H7 (cell line): ENCODE measurements at regions not wholly inside any gene's neighbourhood (a gene's known extent, or its start where the extent isn't known, plus 50 kb on each side); places are given as distances from the start of the nearest gene placed in this dataset.
A peak's percentile ranks its signal among the peaks of the same experiment; 100 is the strongest.

ENCODE experiments used
- DNase-seq: peaks from one replicate; pipeline ENCODE4 v3.0.0; 2012
- H3K27me3 ChIP-seq: 2 replicates; pipeline ENCODE4 v1.6.0; 2011; ENCODE audit warnings: mild to moderate bottlenecking, low read length; ENCODE audit not compliant: control insufficient read depth, insufficient read depth
- H3K36me3 ChIP-seq: replicated peaks from 2 replicates; pipeline ENCODE4 v1.5.1; 2011; ENCODE audit warnings: low read length; ENCODE audit not compliant: control insufficient read depth, insufficient read depth
- H3K4me3 ChIP-seq: 2 replicates; pipeline ENCODE4 v1.5.1; 2011; ENCODE audit warnings: low read depth, mild to moderate bottlenecking, control low read depth, low read length, moderate library complexity; ENCODE audit not compliant: insufficient read depth

- no peak for DNase-seq
- H3K4me3 ChIP-seq: no peak overlapping the region
- no peaks in the 10 kb centered on the region for H3K36me3 ChIP-seq
- no peaks in the 10 kb centered on the region for H3K27me3 ChIP-seq
Measured at GRCh38 chr21:38139380-38140168, 117.2 kb upstream of the KCNJ15 start.

GRCh38 chr21:38140207-38140903, 116.4 kb upstream of the KCNJ15 start:
- Histone ChIP-seq H3K36me3 (no peaks in the 10 kb centered on the region), H3K4me3 (no peak overlapping the region), H3K27me3 (no peaks in the 10 kb centered on the region)
- DNase-seq: no peak

- Histone ChIP-seq H3K4me3 (no peak overlapping the region), H3K27me3 (no peaks in the 10 kb centered on the region), H3K36me3 (no peaks in the 10 kb centered on the region)
- no peak for DNase-seq
Measured at GRCh38 chr21:38142224-38142623, 114.6 kb upstream of the KCNJ15 start.

- no peaks in the 10 kb centered on the region for H3K36me3 ChIP-seq
- H3K27me3 ChIP-seq: no peaks in the 10 kb centered on the region
- DNase-seq: no peak
Measured at GRCh38 chr21:38144193-38144592, 112.6 kb upstream of the KCNJ15 start.

GRCh38 chr21:38145104-38145503, 111.7 kb upstream of the KCNJ15 start:
- no peaks in the 10 kb centered on the region for H3K36me3 ChIP-seq
- no peak for DNase-seq
- no peak overlapping the region for H3K4me3 ChIP-seq
- H3K27me3 ChIP-seq: no peaks in the 10 kb centered on the region

More at GRCh38 chr21:38144193-38144592, 112.6 kb upstream of the KCNJ15 start:
- H3K4me3 ChIP-seq: no peak overlapping the region

GRCh38 chr21:38147391-38147790, 109.4 kb upstream of the KCNJ15 start:
- no peaks in the 10 kb centered on the region for H3K36me3 ChIP-seq
- DNase-seq: no peak

GRCh38 chr21:38148046-38148445, 108.7 kb upstream of the KCNJ15 start:
- H3K27me3 ChIP-seq: no peaks in the 10 kb centered on the region

More at GRCh38 chr21:38147391-38147790, 109.4 kb upstream of the KCNJ15 start:
- Histone ChIP-seq H3K27me3 (no peaks in the 10 kb centered on the region), H3K4me3 (no peak overlapping the region)

GRCh38 chr21:38151021-38151645, 105.7 kb upstream of the KCNJ15 start:
- no peak overlapping the region for H3K4me3 ChIP-seq
- H3K27me3 ChIP-seq: no peaks in the 10 kb centered on the region
- DNase-seq: no peak
- H3K36me3 ChIP-seq: no peaks in the 10 kb centered on the region

More at GRCh38 chr21:38148046-38148445, 108.7 kb upstream of the KCNJ15 start:
- Histone ChIP-seq H3K4me3 (no peak overlapping the region), H3K36me3 (no peaks in the 10 kb centered on the region)
- no peak for DNase-seq

GRCh38 chr21:38156200-38156599, 100.6 kb upstream of the KCNJ15 start:
- Histone ChIP-seq H3K27me3 (no peaks in the 10 kb centered on the region), H3K4me3 (no peak overlapping the region), H3K36me3 (no peaks in the 10 kb centered on the region)
- no peak for DNase-seq

- no peak overlapping the region for H3K4me3 ChIP-seq
- H3K36me3 ChIP-seq: no peaks in the 10 kb centered on the region
- DNase-seq: peak; percentile 73
- H3K27me3 ChIP-seq: no peaks in the 10 kb centered on the region
Measured at GRCh38 chr21:38159355-38159754, 97.4 kb upstream of the KCNJ15 start.

- H3K4me3 ChIP-seq: no peak overlapping the region
- H3K27me3 ChIP-seq: no peaks in the 10 kb centered on the region
- DNase-seq: no peak
- H3K36me3 ChIP-seq: no peaks in the 10 kb centered on the region
Measured at GRCh38 chr21:38165466-38166172, 91.2 kb upstream of the KCNJ15 start.

GRCh38 chr21:38166173-38166535, 90.6 kb upstream of the KCNJ15 start:
- no peaks in the 10 kb centered on the region for H3K36me3 ChIP-seq
- no peak overlapping the region for H3K4me3 ChIP-seq
- DNase-seq: no peak
- no peaks in the 10 kb centered on the region for H3K27me3 ChIP-seq

GRCh38 chr21:38167345-38167744, 89.4 kb upstream of the KCNJ15 start:
- Histone ChIP-seq H3K27me3 (no peaks in the 10 kb centered on the region), H3K4me3 (no peak overlapping the region), H3K36me3 (no peaks in the 10 kb centered on the region)
- DNase-seq: no peak

- Histone ChIP-seq H3K27me3 (no peaks in the 10 kb centered on the region), H3K4me3 (no peak overlapping the region), H3K36me3 (no peaks in the 10 kb centered on the region)
- peak; percentile 41 for DNase-seq
Measured at GRCh38 chr21:38170283-38170682, 86.5 kb upstream of the KCNJ15 start.
